Ishikawa (cell line): ENCODE measurements at regions not wholly inside any gene's neighbourhood (a gene's known extent, or its start where the extent isn't known, plus 50 kb on each side); places are given as distances from the start of the nearest gene placed in this dataset.

Source experiments
- CEBPB ChIP-seq: IDR thresholded peaks from 2 replicates; pipeline ENCODE4 v1.6.1; 2012
- CREB1 ChIP-seq: IDR thresholded peaks from 2 replicates; pipeline ENCODE4 v1.6.1; 2012; ENCODE audit warnings: low read depth
- EP300 ChIP-seq: IDR thresholded peaks from 2 replicates; pipeline ENCODE4 v1.6.1; 2012; ENCODE audit warnings: borderline replicate concordance
- NFIC ChIP-seq: IDR thresholded peaks from 2 replicates; pipeline ENCODE4 v1.6.1; 2012
- RAD21 ChIP-seq: IDR thresholded peaks from 2 replicates; pipeline ENCODE4 v1.6.1; 2012; ENCODE audit warnings: low read depth
- TAF1 ChIP-seq: IDR thresholded peaks from 2 replicates; pipeline ENCODE4 v1.6.1; 2012; ENCODE audit warnings: low read depth, mild to moderate bottlenecking
- YY1 ChIP-seq: IDR thresholded peaks from 2 replicates; pipeline ENCODE4 v1.6.1; 2012; ENCODE audit warnings: low read depth
- TF ChIP-seq, protein P1 (sequence below): IDR thresholded peaks from 2 replicates; pipeline ENCODE4 v1.6.1; 2012

DNA sequence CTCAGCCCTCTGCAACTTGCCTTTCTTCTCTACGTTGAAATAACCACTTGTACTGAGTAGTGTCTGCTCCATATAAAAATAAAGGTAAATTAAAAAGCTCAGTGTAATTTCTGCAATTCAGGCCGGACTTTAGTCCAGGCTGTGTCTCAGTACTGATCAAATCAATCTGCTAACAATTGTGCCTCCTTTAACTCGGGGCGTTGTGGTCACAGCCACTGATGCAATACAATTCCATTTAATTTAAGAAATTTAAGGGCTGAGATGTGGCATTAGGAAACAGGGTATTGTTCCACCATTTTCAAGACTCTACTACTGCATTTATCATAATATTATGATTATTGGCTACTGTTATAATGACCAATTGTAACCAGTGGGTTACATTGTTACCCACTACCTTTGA is 60.0 kb upstream of the NPAS2 start:
- no peak for TF ChIP-seq CREB1
- no peak for TF ChIP-seq CEBPB
- no peak for TF ChIP-seq RAD21
- no peak for TF ChIP-seq YY1
- TF ChIP-seq NFIC, result no peak
- TF ChIP-seq TAF1, result no peak
- TF ChIP-seq, protein P1, sequence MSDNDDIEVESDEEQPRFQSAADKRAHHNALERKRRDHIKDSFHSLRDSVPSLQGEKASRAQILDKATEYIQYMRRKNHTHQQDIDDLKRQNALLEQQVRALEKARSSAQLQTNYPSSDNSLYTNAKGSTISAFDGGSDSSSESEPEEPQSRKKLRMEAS, result no peak
- no peak for TF ChIP-seq EP300
